ENCODE measurements at regions not wholly inside any gene's neighbourhood (a gene's known extent, or its start where the extent isn't known, plus 50 kb on each side); places are given as distances from the start of the nearest gene placed in this dataset.

- intact Hi-C loops (cut with micrococcal nuclease), result no loop called here
- ChIA-PET CTCF (no interaction called here), POLR2A (no interaction called here)
- TF ChIP-seq, protein P1, sequence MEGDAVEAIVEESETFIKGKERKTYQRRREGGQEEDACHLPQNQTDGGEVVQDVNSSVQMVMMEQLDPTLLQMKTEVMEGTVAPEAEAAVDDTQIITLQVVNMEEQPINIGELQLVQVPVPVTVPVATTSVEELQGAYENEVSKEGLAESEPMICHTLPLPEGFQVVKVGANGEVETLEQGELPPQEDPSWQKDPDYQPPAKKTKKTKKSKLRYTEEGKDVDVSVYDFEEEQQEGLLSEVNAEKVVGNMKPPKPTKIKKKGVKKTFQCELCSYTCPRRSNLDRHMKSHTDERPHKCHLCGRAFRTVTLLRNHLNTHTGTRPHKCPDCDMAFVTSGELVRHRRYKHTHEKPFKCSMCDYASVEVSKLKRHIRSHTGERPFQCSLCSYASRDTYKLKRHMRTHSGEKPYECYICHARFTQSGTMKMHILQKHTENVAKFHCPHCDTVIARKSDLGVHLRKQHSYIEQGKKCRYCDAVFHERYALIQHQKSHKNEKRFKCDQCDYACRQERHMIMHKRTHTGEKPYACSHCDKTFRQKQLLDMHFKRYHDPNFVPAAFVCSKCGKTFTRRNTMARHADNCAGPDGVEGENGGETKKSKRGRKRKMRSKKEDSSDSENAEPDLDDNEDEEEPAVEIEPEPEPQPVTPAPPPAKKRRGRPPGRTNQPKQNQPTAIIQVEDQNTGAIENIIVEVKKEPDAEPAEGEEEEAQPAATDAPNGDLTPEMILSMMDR (IDR thresholded peaks at IDR 0.05), result no peak
- no peak overlapping the region for H3K4me3 Mint-ChIP-seq
- H3K36me3 Mint-ChIP-seq (ENCODE audit: low read depth), result no peaks in the 10 kb centered on the region
- no peak overlapping the region for H3K27ac Mint-ChIP-seq
- no peak for ATAC-seq (ENCODE audit: low read depth)
- no peaks in the 10 kb centered on the region for H3K27me3 Mint-ChIP-seq
- no peaks in the 10 kb centered on the region for H3K9me3 Mint-ChIP-seq
- DNase-seq, result no peak
- H3K4me1 Mint-ChIP-seq, result no peaks in the 10 kb centered on the region
Measured at GRCh38 chrX:39073131-39073530, 271.9 kb downstream of the MID1IP1 start.

DNA sequence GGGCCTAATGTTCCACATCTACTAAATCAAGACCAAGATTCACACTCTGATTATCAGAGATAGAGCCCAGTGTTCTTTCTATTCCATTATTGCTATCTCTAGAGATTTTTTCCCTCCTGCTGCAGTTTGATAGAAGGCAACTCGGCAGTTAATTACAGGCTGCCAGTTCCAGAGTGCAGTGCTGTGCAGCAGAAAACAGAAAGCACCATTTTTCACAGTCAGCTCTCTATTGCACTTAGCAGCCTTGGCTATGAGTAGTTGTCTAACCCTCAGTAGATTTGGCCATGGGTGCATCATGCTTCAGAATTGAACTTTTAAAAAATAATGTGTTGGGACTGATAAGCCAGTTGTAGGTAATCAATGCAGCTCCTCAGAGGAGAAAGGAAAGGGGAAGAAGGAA lies 295.3 kb downstream of the MID1IP1 start:
- H3K9me3 Mint-ChIP-seq, result no peaks in the 10 kb centered on the region
- no peaks in the 10 kb centered on the region for H3K4me1 Mint-ChIP-seq
- ChIA-PET CTCF (no interaction called here), POLR2A (no interaction called here)
- H3K4me3 Mint-ChIP-seq, result no peak overlapping the region
- DNase-seq (no peak), ATAC-seq (ENCODE audit: low read depth) (no peak)
- no peak overlapping the region for H3K27ac Mint-ChIP-seq
- TF ChIP-seq, protein P1 (IDR thresholded peaks at IDR 0.05), result no peak
- no peaks in the 10 kb centered on the region for H3K27me3 Mint-ChIP-seq
- intact Hi-C loops (cut with micrococcal nuclease), result no loop called here
- H3K36me3 Mint-ChIP-seq (ENCODE audit: low read depth), result no peaks in the 10 kb centered on the region

DNA sequence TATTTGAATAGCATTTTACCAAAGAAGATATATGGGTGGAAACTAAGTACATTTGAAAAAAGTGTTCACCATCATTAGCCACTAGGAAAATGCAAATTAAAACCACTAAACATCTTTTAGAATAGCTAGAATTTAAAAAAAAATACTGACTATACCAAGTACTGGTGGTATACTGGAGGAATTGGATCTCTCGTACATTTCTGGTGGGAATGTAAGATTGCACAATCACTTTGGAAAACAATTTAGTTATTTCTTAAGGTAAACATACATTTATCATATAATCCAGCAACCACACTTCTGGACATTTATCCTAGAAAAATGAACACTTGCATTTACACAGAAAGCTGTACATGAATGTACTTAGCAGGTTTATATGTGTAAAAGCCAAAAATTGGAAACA lies 303.5 kb downstream of the MID1IP1 start:
- intact Hi-C loops (cut with micrococcal nuclease), result no loop called here
- ChIA-PET POLR2A (no interaction called here), CTCF (no interaction called here)
- Mint-ChIP-seq H3K27ac (no peak overlapping the region), H3K4me1 (no peaks in the 10 kb centered on the region), H3K27me3 (no peaks in the 10 kb centered on the region), H3K4me3 (no peak overlapping the region), H3K9me3 (no peaks in the 10 kb centered on the region), H3K36me3 (ENCODE audit: low read depth) (no peaks in the 10 kb centered on the region)
- TF ChIP-seq, protein P1 (IDR thresholded peaks at IDR 0.05), result no peak
- ATAC-seq (ENCODE audit: low read depth) (no peak), DNase-seq (no peak)

GRCh38 chrX:39112143-39112542 lies 310.9 kb downstream of the MID1IP1 start:
- DNase-seq, result no peak
- Mint-ChIP-seq H3K4me1 (no peaks in the 10 kb centered on the region), H3K4me3 (no peak overlapping the region), H3K27ac (no peak overlapping the region), H3K27me3 (no peaks in the 10 kb centered on the region), H3K9me3 (no peaks in the 10 kb centered on the region), H3K36me3 (ENCODE audit: low read depth) (no peaks in the 10 kb centered on the region)
- ATAC-seq (ENCODE audit: low read depth), result no peak
- ChIA-PET CTCF (no interaction called here), POLR2A (no interaction called here)
- TF ChIP-seq, protein P1 (IDR thresholded peaks at IDR 0.05), result no peak
- intact Hi-C loops (cut with micrococcal nuclease), result no loop called here

GRCh38 chrX:39115166-39115565 lies 313.9 kb downstream of the MID1IP1 start:
- CTCF ChIA-PET, result no interaction called here
- Mint-ChIP-seq H3K4me3 (no peak overlapping the region), H3K9me3 (no peaks in the 10 kb centered on the region), H3K36me3 (ENCODE audit: low read depth) (no peaks in the 10 kb centered on the region), H3K27ac (no peak overlapping the region), H3K4me1 (no peaks in the 10 kb centered on the region), H3K27me3 (no peaks in the 10 kb centered on the region)
- intact Hi-C loops (cut with micrococcal nuclease), result no loop called here
- TF ChIP-seq, protein P1 (IDR thresholded peaks at IDR 0.05), result no peak
- ATAC-seq (ENCODE audit: low read depth), result no peak
- POLR2A ChIA-PET, result no interaction called here
- no peak for DNase-seq
